C4-2B (cell line): ENCODE measurements at regions not wholly inside any gene's neighbourhood (a gene's known extent, or its start where the extent isn't known, plus 50 kb on each side); places are given as distances from the start of the nearest gene placed in this dataset.

ENCODE experiments used
- ZFX ChIP-seq: fragments of 450-650 bp; IDR thresholded peaks from 2 replicates; pipeline ENCODE4 v1.6.1; 2017
- TF ChIP-seq, protein P1 (sequence below): fragments of 450-650 bp; conservative IDR thresholded peaks from 2 replicates; pipeline ENCODE4 v1.5.1; 2017; ENCODE audit warnings: mild to moderate bottlenecking

DNA sequence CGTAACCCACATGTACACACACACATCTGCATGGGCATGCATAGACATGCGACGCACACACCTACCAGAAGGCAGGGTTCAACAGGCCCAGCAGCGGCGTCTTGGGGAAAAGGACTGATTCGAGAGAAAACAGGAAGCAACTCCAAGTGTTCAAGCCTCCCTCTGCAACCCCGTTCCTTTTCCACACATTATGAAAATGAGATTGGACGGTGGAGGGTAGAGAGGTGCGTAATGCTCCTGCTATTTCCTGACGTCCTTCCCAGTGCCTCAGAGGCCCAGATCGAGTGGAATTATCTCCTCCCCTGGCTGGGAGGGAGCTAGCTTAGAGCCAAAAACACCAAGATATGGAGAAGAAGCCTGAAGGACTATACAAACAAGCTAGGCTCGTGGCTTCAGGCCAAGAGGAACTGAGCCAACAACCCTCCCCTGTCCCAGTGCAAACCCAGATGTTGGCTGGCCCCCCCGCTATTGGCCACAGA is 289.2 kb downstream of the MN1 start:
- no peak for TF ChIP-seq ZFX
- TF ChIP-seq, protein P1, sequence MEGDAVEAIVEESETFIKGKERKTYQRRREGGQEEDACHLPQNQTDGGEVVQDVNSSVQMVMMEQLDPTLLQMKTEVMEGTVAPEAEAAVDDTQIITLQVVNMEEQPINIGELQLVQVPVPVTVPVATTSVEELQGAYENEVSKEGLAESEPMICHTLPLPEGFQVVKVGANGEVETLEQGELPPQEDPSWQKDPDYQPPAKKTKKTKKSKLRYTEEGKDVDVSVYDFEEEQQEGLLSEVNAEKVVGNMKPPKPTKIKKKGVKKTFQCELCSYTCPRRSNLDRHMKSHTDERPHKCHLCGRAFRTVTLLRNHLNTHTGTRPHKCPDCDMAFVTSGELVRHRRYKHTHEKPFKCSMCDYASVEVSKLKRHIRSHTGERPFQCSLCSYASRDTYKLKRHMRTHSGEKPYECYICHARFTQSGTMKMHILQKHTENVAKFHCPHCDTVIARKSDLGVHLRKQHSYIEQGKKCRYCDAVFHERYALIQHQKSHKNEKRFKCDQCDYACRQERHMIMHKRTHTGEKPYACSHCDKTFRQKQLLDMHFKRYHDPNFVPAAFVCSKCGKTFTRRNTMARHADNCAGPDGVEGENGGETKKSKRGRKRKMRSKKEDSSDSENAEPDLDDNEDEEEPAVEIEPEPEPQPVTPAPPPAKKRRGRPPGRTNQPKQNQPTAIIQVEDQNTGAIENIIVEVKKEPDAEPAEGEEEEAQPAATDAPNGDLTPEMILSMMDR, result no peak
